ENCODE measurements at regions not wholly inside any gene's neighbourhood (a gene's known extent, or its start where the extent isn't known, plus 50 kb on each side); places are given as distances from the start of the nearest gene placed in this dataset.

DNA sequence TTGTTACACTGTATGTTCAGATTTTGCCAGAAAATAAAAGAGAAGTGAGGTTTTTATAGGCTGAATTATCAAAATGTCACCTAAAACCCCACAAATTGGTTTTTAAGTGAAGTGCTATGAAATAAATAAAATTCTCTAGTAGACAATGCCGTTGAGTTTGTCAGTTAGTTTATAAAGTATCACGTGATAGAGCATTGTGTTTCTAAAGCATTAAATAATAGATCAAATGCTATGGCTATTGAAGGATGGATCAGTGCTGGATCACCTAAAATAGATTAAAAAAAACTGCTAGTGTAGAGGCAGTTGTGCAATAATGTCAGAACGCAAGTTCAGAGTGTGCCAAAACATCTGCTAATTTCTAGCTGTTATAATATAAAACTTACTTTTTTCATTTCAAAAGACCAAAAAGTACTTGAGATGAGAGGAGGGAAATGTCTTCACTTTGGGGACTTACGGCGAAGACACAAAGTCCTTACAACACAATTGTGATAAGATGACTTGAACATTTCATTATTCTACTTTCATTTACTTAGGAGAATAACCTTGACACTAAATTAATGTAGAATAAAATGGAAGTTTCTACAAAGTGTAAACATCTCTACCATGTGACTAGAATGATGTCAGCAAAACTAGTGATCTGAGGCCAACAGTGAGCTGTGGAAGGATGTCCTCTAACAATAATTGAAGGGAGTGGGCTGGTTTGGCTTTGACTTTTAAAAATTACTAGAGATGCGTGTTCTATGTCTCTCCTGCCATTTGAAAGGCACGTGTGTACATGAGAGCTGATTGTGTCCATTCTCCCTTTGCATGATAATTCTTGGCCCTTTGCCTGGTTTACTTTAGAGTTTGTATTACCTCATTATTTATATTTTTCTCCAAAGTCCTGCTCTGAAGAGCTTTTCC is 154.4 kb upstream of the PDE3A start:
- no peak for DNase-seq (ENCODE audit: low read depth in 2 of 3, low spot score in 1 of 3)

- DNase-seq (ENCODE audit: low read depth in 2 of 3, low spot score in 1 of 3): no peak
These were observed 148.0 kb upstream of the PDE3A start for GRCh38 chr12:20220339-20220738.

- no peak for DNase-seq (ENCODE audit: low read depth in 2 of 3, low spot score in 1 of 3)
These were observed 135.2 kb upstream of the PDE3A start for GRCh38 chr12:20232931-20233675.

DNA sequence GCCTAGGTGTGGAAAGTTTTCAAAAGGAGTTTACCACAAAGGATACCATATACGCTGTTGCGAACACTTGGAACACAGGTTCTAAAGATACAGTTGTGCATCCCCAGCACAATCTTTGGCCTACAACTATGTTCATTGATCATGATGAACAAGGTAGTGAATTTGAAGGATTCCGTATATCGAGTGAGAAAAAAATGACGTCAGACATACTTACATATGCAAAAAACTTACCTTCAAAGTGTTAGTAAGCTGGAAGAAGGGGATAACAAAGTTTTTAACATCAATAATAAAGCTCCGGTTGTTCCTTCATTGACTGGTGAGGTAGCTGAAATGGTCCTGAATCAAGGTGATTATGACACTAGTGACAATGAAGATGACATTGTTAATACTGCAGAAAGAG is 133.9 kb upstream of the PDE3A start:
- no peak for DNase-seq (ENCODE audit: low read depth in 2 of 3, low spot score in 1 of 3)

- DNase-seq (ENCODE audit: low read depth in 2 of 3, low spot score in 1 of 3): no peak
These were observed 131.2 kb upstream of the PDE3A start for GRCh38 chr12:20237091-20237490.

- no peak for DNase-seq (ENCODE audit: low read depth in 2 of 3, low spot score in 1 of 3)
These were observed 122.8 kb upstream of the PDE3A start for GRCh38 chr12:20245491-20245890.

DNA sequence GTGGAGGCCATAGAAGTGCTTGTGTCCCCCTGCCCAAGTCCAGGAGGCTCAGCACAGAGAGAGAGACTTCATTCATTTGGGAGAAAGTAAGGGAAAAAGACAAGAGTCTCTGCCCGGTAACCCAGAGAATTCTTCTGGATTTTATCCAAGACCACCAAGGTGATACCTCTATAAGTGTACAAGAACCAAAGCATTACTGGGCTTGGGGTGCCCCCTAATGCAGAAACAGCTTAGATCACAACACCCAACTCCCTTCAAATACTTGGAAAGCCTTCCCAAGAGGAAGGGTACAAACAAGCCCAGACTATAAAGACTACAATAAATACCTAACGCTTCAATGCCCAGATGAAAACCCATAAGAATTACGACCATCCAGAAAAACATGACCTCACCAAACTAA is 119.7 kb upstream of the PDE3A start:
- no peak for DNase-seq (ENCODE audit: low read depth in 2 of 3, low spot score in 1 of 3)

GRCh38 chr12:20250761-20251160 is 117.6 kb upstream of the PDE3A start:
- DNase-seq (ENCODE audit: low read depth in 2 of 3, low spot score in 1 of 3): no peak

DNA sequence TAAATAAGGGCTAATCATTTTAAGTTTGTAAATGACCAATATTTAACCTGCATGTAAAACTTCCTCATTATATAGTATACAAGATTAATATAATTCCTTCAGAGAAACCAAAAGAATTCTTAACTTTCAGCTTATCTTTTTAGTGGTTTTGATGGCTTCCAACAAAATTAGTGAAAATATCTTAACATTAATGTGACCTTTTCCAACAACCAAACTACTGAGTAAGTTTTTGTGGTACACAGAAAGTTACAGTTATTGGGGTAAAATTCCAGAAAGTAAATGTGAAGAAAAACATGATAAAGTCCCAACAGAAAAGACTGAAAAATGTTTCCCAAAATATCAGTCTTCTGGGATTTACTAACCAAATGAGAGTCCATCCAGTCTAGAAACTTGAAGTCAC is 111.0 kb upstream of the PDE3A start:
- DNase-seq (ENCODE audit: low read depth in 2 of 3, low spot score in 1 of 3): no peak

GRCh38 chr12:20259786-20260185 is 108.6 kb upstream of the PDE3A start:
- DNase-seq (ENCODE audit: low read depth in 2 of 3, low spot score in 1 of 3): no peak

- no peak for DNase-seq (ENCODE audit: low read depth in 2 of 3, low spot score in 1 of 3)
These were observed 107.5 kb upstream of the PDE3A start for GRCh38 chr12:20260851-20261250.

- DNase-seq (ENCODE audit: low read depth in 2 of 3, low spot score in 1 of 3): no peak
These were observed 106.2 kb upstream of the PDE3A start for GRCh38 chr12:20262119-20262518.

- DNase-seq (ENCODE audit: low read depth in 2 of 3, low spot score in 1 of 3): no peak
These were observed 104.3 kb upstream of the PDE3A start for GRCh38 chr12:20264026-20264425.

DNA sequence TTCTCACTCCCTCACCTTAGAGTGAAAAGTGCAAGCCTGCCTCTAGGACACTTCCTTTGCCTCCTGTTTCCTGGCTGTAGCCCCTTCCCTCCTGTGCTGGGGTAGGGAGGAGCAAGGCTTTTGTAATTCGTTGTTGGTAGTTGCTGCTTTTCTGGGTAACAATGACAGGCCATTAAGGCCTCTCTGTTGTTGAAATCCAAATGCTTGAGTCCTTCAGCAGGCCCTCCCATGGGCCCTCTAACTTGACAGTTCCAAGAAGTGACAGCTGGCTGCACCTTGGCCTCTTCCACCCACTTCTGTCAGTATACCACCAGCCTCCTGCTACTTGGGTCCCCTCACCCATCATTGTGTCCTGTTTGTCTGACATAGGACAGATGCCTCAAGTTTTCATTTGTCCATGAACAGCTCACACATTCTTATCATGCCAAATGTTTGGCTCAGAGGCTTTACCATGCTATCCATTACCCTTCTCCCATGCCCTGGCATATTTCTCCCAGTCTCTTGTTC is 103.7 kb upstream of the PDE3A start:
- DNase-seq (ENCODE audit: low read depth in 2 of 3, low spot score in 1 of 3): no peak

DNA sequence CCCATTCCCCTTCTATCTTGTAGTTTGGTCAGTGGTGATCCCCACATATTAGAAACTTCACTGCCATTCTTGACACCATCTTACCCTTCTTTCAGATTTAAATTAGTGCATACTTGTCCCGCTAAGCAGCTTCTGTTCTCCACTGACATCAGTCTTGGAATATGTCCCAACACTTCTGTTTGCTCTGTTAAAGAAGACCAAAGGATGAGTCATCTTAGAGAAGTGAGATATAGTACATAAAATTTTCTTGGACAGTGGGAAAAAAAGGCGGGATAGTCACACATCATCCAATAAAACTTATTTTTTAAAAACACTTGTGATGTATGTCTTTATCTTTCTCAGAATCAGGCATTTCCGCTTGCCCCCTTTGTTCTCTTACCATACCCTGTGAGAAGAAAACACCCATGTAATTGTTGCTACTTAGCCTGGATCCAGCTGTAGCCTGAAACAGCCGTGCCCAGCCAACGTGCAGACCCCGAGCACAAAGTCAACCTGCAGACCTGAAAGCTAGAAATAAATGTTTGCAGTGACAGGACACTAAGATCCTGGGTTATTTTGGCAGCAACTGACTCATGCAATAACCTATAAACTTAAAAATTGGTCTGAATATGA is 100.1 kb upstream of the PDE3A start:
- no peak for DNase-seq (ENCODE audit: low read depth in 2 of 3, low spot score in 1 of 3)

GRCh38 chr12:20268771-20269170 is 99.6 kb upstream of the PDE3A start:
- DNase-seq (ENCODE audit: low read depth in 2 of 3, low spot score in 1 of 3): no peak

GRCh38 chr12:20269337-20270067 is 98.8 kb upstream of the PDE3A start:
- no peak for DNase-seq (ENCODE audit: low read depth in 2 of 3, low spot score in 1 of 3)

- no peak for DNase-seq (ENCODE audit: low read depth in 2 of 3, low spot score in 1 of 3)
These were observed 97.8 kb upstream of the PDE3A start for GRCh38 chr12:20270557-20270956.

DNA sequence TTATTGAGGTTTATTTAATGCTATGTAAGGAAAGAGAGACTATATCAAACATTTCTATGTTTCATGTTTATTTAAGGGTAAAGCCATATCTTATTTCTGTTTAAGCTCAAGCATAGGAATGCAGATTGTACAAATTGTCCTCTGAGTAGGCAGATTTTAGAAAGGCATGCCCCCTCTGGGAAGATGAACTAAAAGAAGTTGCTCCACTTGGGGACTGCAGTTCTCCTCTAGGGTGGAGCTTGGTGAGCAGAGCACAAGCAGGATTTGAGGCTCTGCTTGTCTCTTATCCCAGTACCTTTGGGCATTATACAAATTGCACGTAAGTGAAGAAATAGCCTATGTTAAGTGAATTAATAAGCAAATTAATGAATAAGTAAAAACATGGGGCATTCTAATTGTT is 96.2 kb upstream of the PDE3A start:
- DNase-seq (ENCODE audit: low read depth in 2 of 3, low spot score in 1 of 3): no peak

- DNase-seq (ENCODE audit: low read depth in 2 of 3, low spot score in 1 of 3): no peak
These were observed 95.5 kb upstream of the PDE3A start for GRCh38 chr12:20272801-20273200.

DNA sequence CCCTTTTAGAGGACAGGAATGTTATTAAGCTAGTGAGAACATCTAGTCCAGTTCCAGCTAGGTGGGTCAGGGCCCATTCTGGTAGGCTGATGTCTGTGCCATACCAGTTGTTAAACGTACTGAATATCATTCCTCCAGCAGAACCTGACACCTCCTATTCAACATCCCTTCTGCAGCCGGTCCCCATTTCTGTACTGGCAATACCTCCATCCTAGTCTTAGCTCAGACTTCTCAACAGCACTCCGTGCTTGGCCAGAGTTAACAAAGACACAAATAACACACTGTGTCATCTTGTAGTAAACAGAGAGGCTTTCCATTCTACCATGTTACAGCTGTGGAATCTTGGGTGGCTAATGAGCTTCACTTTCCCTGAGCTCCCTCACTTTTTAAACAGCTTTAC is 94.3 kb upstream of the PDE3A start:
- DNase-seq (ENCODE audit: low read depth in 2 of 3, low spot score in 1 of 3): no peak

All from stimulated activated CD4-positive, alpha-beta T cell treated with anti-CD3 and anti-CD28 coated beads, Interleukin-12 subunit alpha, Interleukin-12 subunit beta, amount 100 ng/mL, for 48 hours (primary cell).